Caco-2 (cell line): ENCODE measurements at regions not wholly inside any gene's neighbourhood (a gene's known extent, or its start where the extent isn't known, plus 50 kb on each side); places are given as distances from the start of the nearest gene placed in this dataset.

ENCODE experiments used
- BruUV-seq: library from RNA; stranded (reverse); fragments of 400-500 nt; replicated peaks from 2 replicates; lab custom pipeline; 2021; lab: Mats Ljungman, UMichigan
- CTCF ChIA-PET: fragments of 300-600 bp; sonication (Branson Sonifier 250); formaldehyde crosslinking; loops from one replicate; lab custom pipeline; 2022; ENCODE audit warnings: antibody characterized with exemption; lab: Charles Lee
- POLR2A ChIA-PET: fragments of 300-600 bp; sonication (Branson Sonifier 250); formaldehyde crosslinking; loops from one replicate; lab custom pipeline; 2022; ENCODE audit warnings: antibody characterized with exemption; lab: Charles Lee
- DNase-seq, 2 experiments: peaks; one replicate each; pipeline versions ENCODE4 v3.0.0 to v3.0.0-alpha.2; 2020 to 2022
- H3K27me3 ChIP-seq: replicated peaks from 2 replicates; pipeline ENCODE4 v1.6.0; 2011; ENCODE audit warnings: low read length; ENCODE audit not compliant: control insufficient read depth, insufficient read depth
- H3K36me3 ChIP-seq: 2 replicates; pipeline ENCODE4 v1.5.1; 2011; ENCODE audit warnings: low read length; ENCODE audit not compliant: control insufficient read depth, insufficient read depth
- H3K4me1 ChIP-seq: fragments of 250-450 bp; sonication (Bioruptor Pico); 2 replicates; pipeline ENCODE4 v1.5.1; 2020; ENCODE audit warnings: mild to moderate bottlenecking
- H3K4me3 ChIP-seq: 2 replicates; pipeline ENCODE4 v1.5.1; 2011; ENCODE audit warnings: low read depth, mild to moderate bottlenecking, control low read depth, low read length
- H3K9me3 ChIP-seq: fragments of 250-450 bp; sonication (Bioruptor Pico); 2 replicates; pipeline ENCODE4 v1.5.1; 2020; ENCODE audit warnings: mild to moderate bottlenecking, moderate library complexity
- H3K27ac Mint-ChIP-seq: one replicate; pipeline ENCODE4 v1.8.0; 2022; ENCODE audit warnings: mixed read lengths; ENCODE audit not compliant: unreplicated experiment
- H3K27me3 Mint-ChIP-seq: one replicate; pipeline ENCODE4 v1.8.0; 2022; ENCODE audit warnings: mixed read lengths; ENCODE audit not compliant: insufficient read depth, unreplicated experiment
- H3K36me3 Mint-ChIP-seq: one replicate; pipeline ENCODE4 v1.8.0; 2022; ENCODE audit warnings: mild to moderate bottlenecking, mixed read lengths; ENCODE audit not compliant: insufficient read depth, unreplicated experiment
- H3K4me1 Mint-ChIP-seq: one replicate; pipeline ENCODE4 v1.8.0; 2022; ENCODE audit warnings: low read depth, mixed read lengths; ENCODE audit not compliant: unreplicated experiment
- H3K4me3 Mint-ChIP-seq: one replicate; pipeline ENCODE4 v1.8.0; 2022; ENCODE audit warnings: mild to moderate bottlenecking, moderate library complexity, mixed read lengths; ENCODE audit not compliant: unreplicated experiment
- H3K9me3 Mint-ChIP-seq: one replicate; pipeline ENCODE4 v1.8.0; 2022; ENCODE audit warnings: mixed read lengths; ENCODE audit not compliant: unreplicated experiment
- CTCF ChIP-seq, 2 experiments: fragments of 200-600 bp in 1 of 2; IDR thresholded peaks; 1 replicate in 1 of 2; 2 replicates in 1 of 2; pipeline versions ENCODE4 v1.5.1 to v1.8.0; 2011 to 2022; ENCODE audit warnings: antibody characterized with exemption in 1 of 2, control low read depth in 1 of 2, inconsistent platforms in 1 of 2, low read depth in 1 of 2, low read length in 1 of 2, mild to moderate bottlenecking in 1 of 2, moderate library complexity in 1 of 2; ENCODE audit not compliant: insufficient read depth in 1 of 2, severe bottlenecking in 1 of 2, unreplicated experiment in 1 of 2
- intact Hi-C: fragments of 100-400 bp; cut with micrococcal nuclease; formaldehyde crosslinking; loops from one replicate; pipeline ENCODE4 v1.10.0; 2022; ENCODE audit not compliant: unreplicated experiment

GRCh38 chr2:239834143-239834542, 191.0 kb downstream of the NDUFA10 start:
- Mint-ChIP-seq H3K27ac (no peak overlapping the region), H3K27me3 (no peaks in the 10 kb centered on the region), H3K4me1 (no peaks in the 10 kb centered on the region), H3K4me3 (no peak overlapping the region), H3K36me3 (no peaks in the 10 kb centered on the region), H3K9me3 (peaks cover 16% of the 10 kb centered on the region)
- POLR2A ChIA-PET: no interaction called here
- Histone ChIP-seq H3K4me3 (no peak overlapping the region), H3K4me1 (no peaks in the 10 kb centered on the region), H3K27me3 (no peaks in the 10 kb centered on the region), H3K9me3 (no peaks in the 10 kb centered on the region), H3K36me3 (no peaks in the 10 kb centered on the region)
- BruUV-seq: no TSS peak
- CTCF ChIA-PET: no interaction called here
- TF ChIP-seq CTCF (IDR thresholded peaks at IDR 0.05; ENCODE audit: insufficient read depth in 1 of 2, low read depth in 1 of 2, low read length in 1 of 2, severe bottlenecking in 1 of 2, unreplicated experiment in 1 of 2): no peak
- intact Hi-C loops: no loop called here
- DNase-seq: no peak

DNA sequence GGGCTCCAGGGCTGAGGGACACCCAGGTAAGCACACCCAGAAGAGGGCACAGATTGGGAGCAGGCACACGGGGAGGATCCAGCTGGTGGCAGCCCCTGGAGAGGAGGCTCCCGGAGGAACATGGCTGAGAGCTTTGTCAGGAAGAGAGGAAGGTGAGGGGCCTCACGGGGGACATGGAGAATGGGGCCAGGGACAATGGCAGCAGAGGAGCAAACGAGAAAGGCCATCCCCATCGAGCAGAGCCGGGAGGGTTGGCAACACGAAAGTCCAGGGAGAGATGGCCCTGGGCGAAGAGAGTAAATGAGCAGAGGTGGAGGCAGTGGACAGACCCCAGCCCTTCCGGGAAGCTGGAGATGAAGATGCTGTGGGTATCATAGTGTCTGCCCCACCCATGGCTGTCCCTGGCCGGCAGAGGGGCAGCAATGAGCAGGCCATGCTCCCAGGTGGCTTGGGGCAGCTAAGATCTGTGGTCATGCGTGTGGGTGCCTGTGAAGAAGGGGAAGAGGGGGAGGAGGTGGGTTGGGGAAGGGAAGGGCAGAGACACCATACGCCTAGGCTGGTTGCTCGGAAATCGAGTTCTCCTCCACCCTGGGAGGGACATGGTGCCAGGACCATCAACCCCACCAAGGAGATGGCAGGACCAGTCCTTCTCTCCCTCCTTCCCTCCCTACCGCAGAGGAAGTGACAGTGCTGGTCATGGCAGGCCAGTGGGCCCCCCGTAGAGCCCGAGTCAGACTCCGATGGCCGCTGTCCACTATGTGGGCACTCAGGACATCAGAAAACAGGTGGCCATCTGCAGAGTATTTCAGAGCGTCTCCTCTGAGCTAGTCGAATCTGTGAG, 191.7 kb downstream of the NDUFA10 start:
- Mint-ChIP-seq H3K36me3 (no peaks in the 10 kb centered on the region), H3K4me1 (no peaks in the 10 kb centered on the region), H3K4me3 (no peak overlapping the region), H3K9me3 (peaks cover 16% of the 10 kb centered on the region), H3K27ac (no peak overlapping the region), H3K27me3 (no peaks in the 10 kb centered on the region)
- Histone ChIP-seq H3K27me3 (no peaks in the 10 kb centered on the region), H3K4me3 (no peak overlapping the region), H3K9me3 (no peaks in the 10 kb centered on the region), H3K4me1 (no peaks in the 10 kb centered on the region), H3K36me3 (no peaks in the 10 kb centered on the region)
- no TSS peak for BruUV-seq
- intact Hi-C loops: no loop called here
- POLR2A ChIA-PET: no interaction called here
- no peak for TF ChIP-seq CTCF (IDR thresholded peaks at IDR 0.05; ENCODE audit: insufficient read depth in 1 of 2, low read depth in 1 of 2, low read length in 1 of 2, severe bottlenecking in 1 of 2, unreplicated experiment in 1 of 2)
- CTCF ChIA-PET: no interaction called here
- no peak for DNase-seq

- DNase-seq: no peak
- no peaks in the 10 kb centered on the region for H3K9me3 ChIP-seq
- no TSS peak for BruUV-seq
- Mint-ChIP-seq H3K27ac (no peak overlapping the region), H3K36me3 (no peaks in the 10 kb centered on the region), H3K4me1 (no peaks in the 10 kb centered on the region), H3K9me3 (peaks cover 16% of the 10 kb centered on the region), H3K4me3 (no peak overlapping the region), H3K27me3 (no peaks in the 10 kb centered on the region)
- no peaks in the 10 kb centered on the region for H3K36me3 ChIP-seq
- H3K4me1 ChIP-seq: no peaks in the 10 kb centered on the region
- intact Hi-C loops: no loop called here
- no peak overlapping the region for H3K4me3 ChIP-seq
- ChIA-PET POLR2A (no interaction called here), CTCF (no interaction called here)
- H3K27me3 ChIP-seq: no peaks in the 10 kb centered on the region
- TF ChIP-seq CTCF (IDR thresholded peaks at IDR 0.05; ENCODE audit: insufficient read depth in 1 of 2, low read depth in 1 of 2, low read length in 1 of 2, severe bottlenecking in 1 of 2, unreplicated experiment in 1 of 2): no peak
These were observed 192.5 kb downstream of the NDUFA10 start for GRCh38 chr2:239832490-239833268.
